Breast epithelium (tissue), 4 donors: ENCODE measurements at regions not wholly inside any gene's neighbourhood (a gene's known extent, or its start where the extent isn't known, plus 50 kb on each side); places are given as distances from the start of the nearest gene placed in this dataset.

Experiments
- DNase-seq, 2 donors: peaks; one replicate each; pipeline ENCODE4 v3.0.0-alpha.2; 2019; ENCODE audit warnings: low spot score in 2 of 2
- H3K27ac ChIP-seq, 2 donors: fragments of 200-600 bp; sonication (generic) in 1 of 2; one replicate each; pipeline ENCODE4 v1.5.1; 2016 to 2019; ENCODE audit warnings: mild to moderate bottlenecking in 1 of 2
- H3K27me3 ChIP-seq, 2 donors: fragments of 200-600 bp; sonication (generic) in 1 of 2; one replicate each; pipeline versions ENCODE4 v1.5.1 to v1.6.0; 2017 to 2019; ENCODE audit warnings: control low read depth in 1 of 2, mild to moderate bottlenecking in 1 of 2
- H3K36me3 ChIP-seq: fragments of 200-600 bp; one replicate; pipeline ENCODE4 v1.5.1; 2019
- H3K4me1 ChIP-seq, 2 donors: fragments of 200-600 bp; sonication (generic); one replicate each; pipeline ENCODE4 v1.5.1; 2016 to 2019; ENCODE audit warnings: control low read depth in 1 of 2
- H3K4me3 ChIP-seq, 3 donors: fragments of 200-600 bp; sonication (generic); 1 replicate in 2 of 3; 2 replicates in 1 of 3; pipeline ENCODE4 v1.5.1; 2016 to 2019; ENCODE audit warnings: mild to moderate bottlenecking in 3 of 3, moderate library complexity in 2 of 3
- H3K9me3 ChIP-seq, 2 donors: fragments of 200-600 bp; sonication (generic) in 1 of 2; one replicate each; pipeline ENCODE4 v1.5.1; 2016 to 2019; ENCODE audit warnings: control low read depth in 1 of 2
- POLR2A ChIP-seq: fragments of 450-650 bp; IDR thresholded peaks from one replicate; pipeline ENCODE4 v1.6.1; 2016; ENCODE audit warnings: antibody characterized with exemption, mild to moderate bottlenecking, moderate library complexity
- POLR2AphosphoS5 ChIP-seq, 3 donors: sonication (generic); formaldehyde crosslinking; IDR thresholded peaks; one replicate each; pipeline ENCODE4 v1.6.1; 2017; ENCODE audit warnings: antibody characterized with exemption in 3 of 3
- intact Hi-C: fragments of 100-400 bp; cut with DNase I; formaldehyde crosslinking; loops from one replicate; pipeline ENCODE4 v1.15.1; 2023; ENCODE audit warnings: low total_unique reads
- TF ChIP-seq, protein P1 (sequence below), 3 donors: fragments of 450-650 bp; IDR thresholded peaks; one replicate each; pipeline ENCODE4 v1.5.1; 2016 to 2017; ENCODE audit warnings: antibody characterized with exemption in 3 of 3, mild to moderate bottlenecking in 3 of 3, moderate library complexity in 3 of 3

DNA sequence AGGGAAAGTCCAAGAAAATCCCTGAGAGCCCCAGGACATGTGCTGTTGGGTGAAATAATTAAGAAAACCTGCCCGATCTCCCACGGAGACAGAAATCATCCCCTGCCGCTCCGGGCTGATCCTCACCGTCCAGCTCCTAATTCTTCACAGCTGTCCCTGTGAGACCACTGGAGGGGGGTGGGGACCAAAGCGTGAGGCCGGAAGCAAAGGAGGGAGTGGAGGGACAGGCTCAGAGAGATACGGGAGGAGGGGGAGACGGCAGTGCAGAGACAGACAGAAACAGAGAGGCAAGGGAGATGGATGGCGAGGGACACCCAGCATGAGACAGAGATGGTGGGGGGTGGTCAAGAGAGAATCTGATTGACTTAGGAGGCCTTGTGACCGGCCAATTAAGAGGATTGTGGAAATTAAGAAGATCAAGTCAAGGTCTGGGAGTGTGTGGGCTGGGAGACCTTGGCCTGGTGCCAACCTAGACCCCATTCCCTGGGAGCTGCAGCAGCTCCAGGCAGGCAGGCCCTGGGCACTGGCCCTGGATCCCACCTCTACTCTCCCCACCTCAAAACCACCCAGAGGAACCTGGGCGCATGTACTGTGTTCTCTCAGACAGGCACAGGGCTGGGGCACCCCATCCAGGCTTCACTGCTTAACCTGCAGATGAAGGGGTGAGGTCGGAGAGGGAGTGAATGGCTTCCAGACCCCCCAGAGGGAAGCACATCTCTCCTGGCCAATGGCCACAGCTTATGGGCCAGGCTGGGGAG lies 113.2 kb upstream of the ALDH1A3 start:
- Histone ChIP-seq H3K27ac (peak overlapping the region; percentile 20 to 80), H3K36me3 (no peaks in the 10 kb centered on the region), H3K4me3 (no peak overlapping the region), H3K9me3 (no peaks in the 10 kb centered on the region), H3K4me1 (peaks cover 0 to 11% of the 10 kb centered on the region in 2 donors), H3K27me3 (no peaks in the 10 kb centered on the region)
- peak in 1 of 2 donors; percentile 28 for DNase-seq
- TF ChIP-seq POLR2AphosphoS5 (IDR thresholded peaks at IDR 0.05), result no peak
- no peak for TF ChIP-seq POLR2A
- intact Hi-C loops, result no loop called here

DNA sequence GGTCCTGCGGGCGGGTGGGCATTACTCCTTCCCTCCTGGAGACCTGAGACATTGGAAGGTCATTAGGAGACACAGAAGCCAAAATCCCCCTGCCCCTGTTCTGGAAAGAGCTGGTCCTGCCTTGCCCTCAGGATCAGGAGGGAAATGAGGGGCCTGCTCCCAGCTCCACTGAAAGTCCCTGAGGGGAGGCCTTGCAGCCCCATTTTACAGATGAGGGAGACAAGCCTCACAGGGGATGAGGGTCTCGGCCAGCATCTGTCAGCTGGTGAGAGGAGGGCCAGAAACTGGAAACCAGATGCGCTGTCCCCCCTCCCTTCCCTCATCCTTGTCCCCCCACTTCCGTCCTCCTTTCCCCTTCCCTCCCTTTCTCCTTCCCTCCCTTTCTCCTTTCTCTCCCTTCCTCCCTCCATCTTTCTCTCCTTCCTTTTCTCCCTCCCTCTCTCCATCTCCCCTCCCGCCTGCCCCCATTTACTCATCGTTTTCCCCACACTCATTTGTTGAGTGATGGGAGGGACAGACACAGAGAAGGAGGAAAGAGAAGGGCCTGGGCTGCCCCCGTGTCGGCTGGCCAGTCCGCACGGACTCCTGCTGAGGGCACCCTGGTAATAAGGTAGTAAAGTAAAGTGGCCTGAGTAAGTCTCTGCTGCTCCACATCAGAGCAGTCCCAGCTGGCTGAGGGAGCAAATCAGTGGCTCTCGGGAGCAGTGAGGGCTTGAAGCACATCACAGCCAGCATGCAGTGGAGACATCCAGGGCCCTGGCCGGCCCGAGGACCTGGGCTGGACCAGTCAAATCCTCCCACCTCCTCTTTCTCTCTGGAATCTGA lies 112.4 kb upstream of the ALDH1A3 start:
- peak in 1 of 2 donors; percentile 24 for DNase-seq
- H3K4me3 ChIP-seq, result no peak overlapping the region
- intact Hi-C loops, result no loop called here
- peaks cover 0 to 11% of the 10 kb centered on the region in 2 donors for H3K4me1 ChIP-seq
- no peaks in the 10 kb centered on the region for H3K27me3 ChIP-seq
- peak overlapping the region; percentile 64 to 80 for H3K27ac ChIP-seq
- no peaks in the 10 kb centered on the region for H3K9me3 ChIP-seq
- TF ChIP-seq, protein P1, sequence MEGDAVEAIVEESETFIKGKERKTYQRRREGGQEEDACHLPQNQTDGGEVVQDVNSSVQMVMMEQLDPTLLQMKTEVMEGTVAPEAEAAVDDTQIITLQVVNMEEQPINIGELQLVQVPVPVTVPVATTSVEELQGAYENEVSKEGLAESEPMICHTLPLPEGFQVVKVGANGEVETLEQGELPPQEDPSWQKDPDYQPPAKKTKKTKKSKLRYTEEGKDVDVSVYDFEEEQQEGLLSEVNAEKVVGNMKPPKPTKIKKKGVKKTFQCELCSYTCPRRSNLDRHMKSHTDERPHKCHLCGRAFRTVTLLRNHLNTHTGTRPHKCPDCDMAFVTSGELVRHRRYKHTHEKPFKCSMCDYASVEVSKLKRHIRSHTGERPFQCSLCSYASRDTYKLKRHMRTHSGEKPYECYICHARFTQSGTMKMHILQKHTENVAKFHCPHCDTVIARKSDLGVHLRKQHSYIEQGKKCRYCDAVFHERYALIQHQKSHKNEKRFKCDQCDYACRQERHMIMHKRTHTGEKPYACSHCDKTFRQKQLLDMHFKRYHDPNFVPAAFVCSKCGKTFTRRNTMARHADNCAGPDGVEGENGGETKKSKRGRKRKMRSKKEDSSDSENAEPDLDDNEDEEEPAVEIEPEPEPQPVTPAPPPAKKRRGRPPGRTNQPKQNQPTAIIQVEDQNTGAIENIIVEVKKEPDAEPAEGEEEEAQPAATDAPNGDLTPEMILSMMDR (IDR thresholded peaks at IDR 0.05), result no peak
- TF ChIP-seq POLR2AphosphoS5 (IDR thresholded peaks at IDR 0.05) (no peak), POLR2A (no peak)
- H3K36me3 ChIP-seq, result no peaks in the 10 kb centered on the region

DNA sequence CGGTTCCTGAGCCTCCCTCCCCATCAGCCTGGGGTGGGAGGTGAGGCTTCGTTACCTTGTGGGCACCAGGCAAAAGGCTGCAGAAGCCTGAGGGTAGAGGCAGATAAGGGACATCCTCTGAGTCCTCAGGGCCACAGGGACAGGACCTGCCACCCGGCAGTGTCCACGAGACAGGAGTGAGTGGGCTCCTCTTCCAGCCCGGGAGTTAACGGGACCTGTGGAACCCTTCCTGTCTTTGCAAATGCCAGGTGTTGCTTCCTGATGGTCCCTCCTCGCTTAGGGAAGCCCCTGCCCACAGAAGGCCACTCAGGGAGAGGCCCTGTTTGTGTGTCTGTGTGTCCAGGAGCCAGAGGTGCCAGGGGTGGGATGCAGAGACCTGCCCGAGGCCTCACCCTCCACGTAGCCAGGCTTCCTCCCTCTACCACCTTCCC lies 111.1 kb upstream of the ALDH1A3 start:
- no peaks in the 10 kb centered on the region for H3K36me3 ChIP-seq
- no peaks in the 10 kb centered on the region for H3K9me3 ChIP-seq
- H3K27me3 ChIP-seq, result no peaks in the 10 kb centered on the region
- H3K27ac ChIP-seq, result peak overlapping the region; percentile 19 to 64
- no peak for DNase-seq
- H3K4me3 ChIP-seq, result no peak overlapping the region
- intact Hi-C loops, result no loop called here
- TF ChIP-seq POLR2AphosphoS5 (IDR thresholded peaks at IDR 0.05) (no peak), POLR2A (no peak)
- peaks cover 0 to 11% of the 10 kb centered on the region in 2 donors for H3K4me1 ChIP-seq

DNA sequence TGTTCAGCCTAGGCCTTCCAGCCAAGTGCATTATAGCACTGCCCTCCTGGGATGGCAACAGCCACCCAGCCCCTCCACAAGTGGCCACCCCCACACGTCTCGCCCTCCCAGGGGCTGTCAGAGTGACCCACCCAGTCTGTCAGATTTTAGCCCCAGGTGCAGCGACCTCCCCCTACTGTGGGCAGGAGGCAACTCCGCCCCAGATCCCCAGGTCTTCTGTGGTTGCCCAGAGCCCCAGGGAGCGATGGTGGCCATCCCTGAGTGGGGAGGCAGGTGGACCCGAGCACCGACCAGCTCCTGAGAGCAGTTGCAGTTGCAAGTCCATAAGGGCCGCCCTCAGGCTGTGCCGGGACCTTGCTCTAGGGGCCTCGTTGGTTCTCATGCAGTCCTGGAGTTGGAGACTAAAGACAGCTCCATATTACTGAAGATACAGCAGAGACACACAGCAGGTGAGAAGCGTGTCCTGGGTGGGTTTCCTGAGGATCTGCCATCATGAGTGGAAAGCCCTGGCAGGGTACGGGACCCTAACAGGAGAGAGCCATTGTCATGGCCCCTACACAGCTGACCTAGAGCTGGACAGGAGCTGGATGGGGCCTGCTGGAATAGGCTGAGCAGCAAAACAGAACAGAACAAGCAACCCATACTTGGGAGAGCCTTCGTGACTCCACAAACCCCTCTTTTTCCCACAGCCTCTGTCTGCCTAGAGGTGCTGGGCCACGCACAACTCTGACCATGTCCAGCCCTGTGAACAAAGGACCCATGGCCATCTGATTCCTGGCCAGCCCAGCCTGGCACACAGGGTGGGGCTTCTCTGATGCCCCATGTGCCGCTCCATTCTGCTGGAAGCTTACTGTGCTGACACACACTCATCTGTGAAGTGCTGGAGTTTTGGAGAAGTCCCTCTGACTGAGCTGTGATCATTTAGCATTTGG lies 110.3 kb upstream of the ALDH1A3 start:
- Histone ChIP-seq H3K9me3 (no peaks in the 10 kb centered on the region), H3K27ac (peak overlapping the region; percentile 3 to 72), H3K27me3 (no peaks in the 10 kb centered on the region), H3K36me3 (no peaks in the 10 kb centered on the region), H3K4me3 (no peak overlapping the region), H3K4me1 (peaks cover 0 to 8% of the 10 kb centered on the region in 2 donors)
- DNase-seq, result peak in 1 of 2 donors; percentile 48
- intact Hi-C loops, result no loop called here
- TF ChIP-seq POLR2AphosphoS5 (IDR thresholded peaks at IDR 0.05) (no peak), POLR2A (no peak)
- TF ChIP-seq, protein P1 (IDR thresholded peaks at IDR 0.05), result no peak

DNA sequence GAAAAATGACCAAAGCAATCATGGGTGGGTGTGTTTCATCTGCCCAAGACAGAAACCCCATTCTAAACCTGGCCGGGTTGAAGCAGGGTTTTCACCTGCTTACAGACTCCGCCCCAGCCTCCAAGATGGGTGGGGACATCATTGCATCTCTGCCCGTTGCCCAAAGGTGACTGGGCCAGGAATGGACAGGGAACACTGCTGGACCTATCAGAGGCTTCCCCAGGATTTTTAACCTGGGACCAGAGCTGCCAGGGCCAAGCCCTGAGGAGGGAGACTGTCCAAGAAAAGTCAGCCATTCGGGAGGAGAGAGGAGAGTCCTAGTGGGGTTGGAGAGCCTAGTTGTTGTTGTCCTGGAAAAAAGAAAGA lies 109.7 kb upstream of the ALDH1A3 start:
- no peak overlapping the region for H3K4me3 ChIP-seq
- TF ChIP-seq POLR2A, result no peak
- TF ChIP-seq, protein P1 (IDR thresholded peaks at IDR 0.05), result no peak
- no peak for TF ChIP-seq POLR2AphosphoS5 (IDR thresholded peaks at IDR 0.05)
- no peaks in the 10 kb centered on the region for H3K27me3 ChIP-seq
- peaks cover 0 to 6% of the 10 kb centered on the region in 2 donors for H3K4me1 ChIP-seq
- no peaks in the 10 kb centered on the region for H3K36me3 ChIP-seq
- no peaks in the 10 kb centered on the region for H3K9me3 ChIP-seq
- DNase-seq, result peak in 1 of 2 donors; percentile 25
- intact Hi-C loops, result no loop called here
- H3K27ac ChIP-seq, result peak overlapping the region; percentile 3 to 72
